Caco-2 (cell line): ENCODE measurements at regions not wholly inside any gene's neighbourhood (a gene's known extent, or its start where the extent isn't known, plus 50 kb on each side); places are given as distances from the start of the nearest gene placed in this dataset.

ENCODE experiments used
- BruUV-seq: library from RNA; stranded (reverse); fragments of 400-500 nt; replicated peaks from 2 replicates; lab custom pipeline; 2021; lab: Mats Ljungman, UMichigan
- CTCF ChIA-PET: fragments of 300-600 bp; sonication (Branson Sonifier 250); formaldehyde crosslinking; loops from one replicate; lab custom pipeline; 2022; ENCODE audit warnings: antibody characterized with exemption; lab: Charles Lee
- POLR2A ChIA-PET: fragments of 300-600 bp; sonication (Branson Sonifier 250); formaldehyde crosslinking; loops from one replicate; lab custom pipeline; 2022; ENCODE audit warnings: antibody characterized with exemption; lab: Charles Lee
- DNase-seq, 2 experiments: peaks; one replicate each; pipeline versions ENCODE4 v3.0.0 to v3.0.0-alpha.2; 2020 to 2022
- H3K27me3 ChIP-seq: replicated peaks from 2 replicates; pipeline ENCODE4 v1.6.0; 2011; ENCODE audit warnings: low read length; ENCODE audit not compliant: control insufficient read depth, insufficient read depth
- H3K36me3 ChIP-seq: 2 replicates; pipeline ENCODE4 v1.5.1; 2011; ENCODE audit warnings: low read length; ENCODE audit not compliant: control insufficient read depth, insufficient read depth
- H3K4me1 ChIP-seq: fragments of 250-450 bp; sonication (Bioruptor Pico); 2 replicates; pipeline ENCODE4 v1.5.1; 2020; ENCODE audit warnings: mild to moderate bottlenecking
- H3K4me3 ChIP-seq: 2 replicates; pipeline ENCODE4 v1.5.1; 2011; ENCODE audit warnings: low read depth, mild to moderate bottlenecking, control low read depth, low read length
- H3K9me3 ChIP-seq: fragments of 250-450 bp; sonication (Bioruptor Pico); 2 replicates; pipeline ENCODE4 v1.5.1; 2020; ENCODE audit warnings: mild to moderate bottlenecking, moderate library complexity
- H3K27ac Mint-ChIP-seq: one replicate; pipeline ENCODE4 v1.8.0; 2022; ENCODE audit warnings: mixed read lengths; ENCODE audit not compliant: unreplicated experiment
- H3K27me3 Mint-ChIP-seq: one replicate; pipeline ENCODE4 v1.8.0; 2022; ENCODE audit warnings: mixed read lengths; ENCODE audit not compliant: insufficient read depth, unreplicated experiment
- H3K36me3 Mint-ChIP-seq: one replicate; pipeline ENCODE4 v1.8.0; 2022; ENCODE audit warnings: mild to moderate bottlenecking, mixed read lengths; ENCODE audit not compliant: insufficient read depth, unreplicated experiment
- H3K4me1 Mint-ChIP-seq: one replicate; pipeline ENCODE4 v1.8.0; 2022; ENCODE audit warnings: low read depth, mixed read lengths; ENCODE audit not compliant: unreplicated experiment
- H3K4me3 Mint-ChIP-seq: one replicate; pipeline ENCODE4 v1.8.0; 2022; ENCODE audit warnings: mild to moderate bottlenecking, moderate library complexity, mixed read lengths; ENCODE audit not compliant: unreplicated experiment
- H3K9me3 Mint-ChIP-seq: one replicate; pipeline ENCODE4 v1.8.0; 2022; ENCODE audit warnings: mixed read lengths; ENCODE audit not compliant: unreplicated experiment
- CTCF ChIP-seq, 2 experiments: fragments of 200-600 bp in 1 of 2; IDR thresholded peaks; 1 replicate in 1 of 2; 2 replicates in 1 of 2; pipeline versions ENCODE4 v1.5.1 to v1.8.0; 2011 to 2022; ENCODE audit warnings: antibody characterized with exemption in 1 of 2, control low read depth in 1 of 2, inconsistent platforms in 1 of 2, low read depth in 1 of 2, low read length in 1 of 2, mild to moderate bottlenecking in 1 of 2, moderate library complexity in 1 of 2; ENCODE audit not compliant: insufficient read depth in 1 of 2, severe bottlenecking in 1 of 2, unreplicated experiment in 1 of 2
- intact Hi-C: fragments of 100-400 bp; cut with micrococcal nuclease; formaldehyde crosslinking; loops from one replicate; pipeline ENCODE4 v1.10.0; 2022; ENCODE audit not compliant: unreplicated experiment

GRCh38 chr12:89924191-89924590 is 215.6 kb upstream of the ATP2B1 start:
- ChIA-PET CTCF (no interaction called here), POLR2A (no interaction called here)
- no TSS peak for BruUV-seq
- no peak for DNase-seq
- H3K27ac Mint-ChIP-seq = no peak overlapping the region
- intact Hi-C loops = no loop called here
- H3K9me3 Mint-ChIP-seq = no peaks in the 10 kb centered on the region
- no peaks in the 10 kb centered on the region for H3K4me1 Mint-ChIP-seq
- Histone ChIP-seq H3K27me3 (no peaks in the 10 kb centered on the region), H3K4me1 (peaks cover 4% of the 10 kb centered on the region; the same call in 1 of the 2 replicates), H3K9me3 (no peaks in the 10 kb centered on the region), H3K36me3 (no peaks in the 10 kb centered on the region), H3K4me3 (no peak overlapping the region)
- no peak for TF ChIP-seq CTCF (IDR thresholded peaks at IDR 0.05; ENCODE audit: insufficient read depth in 1 of 2, low read depth in 1 of 2, low read length in 1 of 2, severe bottlenecking in 1 of 2, unreplicated experiment in 1 of 2)
- H3K36me3 Mint-ChIP-seq = no peaks in the 10 kb centered on the region
- H3K4me3 Mint-ChIP-seq = no peak overlapping the region
- no peaks in the 10 kb centered on the region for H3K27me3 Mint-ChIP-seq

- Mint-ChIP-seq H3K4me1 (peaks cover 6% of the 10 kb centered on the region), H3K4me3 (no peak overlapping the region), H3K9me3 (no peaks in the 10 kb centered on the region), H3K27me3 (no peaks in the 10 kb centered on the region), H3K27ac (no peak overlapping the region), H3K36me3 (no peaks in the 10 kb centered on the region)
- no peaks in the 10 kb centered on the region for H3K9me3 ChIP-seq
- no peaks in the 10 kb centered on the region for H3K27me3 ChIP-seq
- no TSS peak for BruUV-seq
- no peak overlapping the region for H3K4me3 ChIP-seq
- peaks cover 15% of the 10 kb centered on the region for H3K4me1 ChIP-seq
- TF ChIP-seq CTCF (IDR thresholded peaks at IDR 0.05; ENCODE audit: insufficient read depth in 1 of 2, low read depth in 1 of 2, low read length in 1 of 2, severe bottlenecking in 1 of 2, unreplicated experiment in 1 of 2) = no peak
- ChIA-PET CTCF (no interaction called here), POLR2A (no interaction called here)
- intact Hi-C loops = no loop called here
- no peak for DNase-seq
- no peaks in the 10 kb centered on the region for H3K36me3 ChIP-seq
Measured at GRCh38 chr12:89923091-89923490, 214.5 kb upstream of the ATP2B1 start.

GRCh38 chr12:89920866-89921265 is 212.2 kb upstream of the ATP2B1 start:
- H3K27me3 Mint-ChIP-seq = no peaks in the 10 kb centered on the region
- intact Hi-C loops = no loop called here
- no peak overlapping the region for H3K27ac Mint-ChIP-seq
- H3K4me1 Mint-ChIP-seq = peaks cover 18% of the 10 kb centered on the region
- H3K4me3 Mint-ChIP-seq = no peak overlapping the region
- Histone ChIP-seq H3K27me3 (no peaks in the 10 kb centered on the region), H3K9me3 (no peaks in the 10 kb centered on the region), H3K4me1 (peaks cover 29% of the 10 kb centered on the region), H3K36me3 (no peaks in the 10 kb centered on the region), H3K4me3 (no peak overlapping the region)
- ChIA-PET CTCF (interaction anchor here (0.6 kb wide), 1 partner anchor 31 kb away, joined by 3 read pairs; no protein-coding TSS in a partner anchor), POLR2A (no interaction called here)
- TF ChIP-seq CTCF (IDR thresholded peaks at IDR 0.05; ENCODE audit: insufficient read depth in 1 of 2, low read depth in 1 of 2, low read length in 1 of 2, severe bottlenecking in 1 of 2, unreplicated experiment in 1 of 2) = no peak
- no peaks in the 10 kb centered on the region for H3K9me3 Mint-ChIP-seq
- no peak for DNase-seq
- H3K36me3 Mint-ChIP-seq = no peaks in the 10 kb centered on the region
- no TSS peak for BruUV-seq
